Ovary (tissue), 3 donors: ENCODE measurements at regions not wholly inside any gene's neighbourhood (a gene's known extent, or its start where the extent isn't known, plus 50 kb on each side); places are given as distances from the start of the nearest gene placed in this dataset.

ENCODE experiments used
- POLR2A ChIP-seq: fragments of 450-650 bp; IDR thresholded peaks from one replicate; pipeline ENCODE4 v1.6.1; 2017; ENCODE audit warnings: antibody characterized with exemption, mild to moderate bottlenecking, moderate library complexity
- TF ChIP-seq, protein P1 (sequence below), 3 donors: fragments of 450-650 bp in 2 of 3; fragments of 200-600 bp in 1 of 3; IDR thresholded peaks; one replicate each; pipeline versions ENCODE4 v1.5.1 to v1.8.0; 2016 to 2022; ENCODE audit warnings: antibody characterized with exemption in 3 of 3, mild to moderate bottlenecking in 1 of 3
- donor health status: DM: no; HTN: no; CAD: no.

DNA sequence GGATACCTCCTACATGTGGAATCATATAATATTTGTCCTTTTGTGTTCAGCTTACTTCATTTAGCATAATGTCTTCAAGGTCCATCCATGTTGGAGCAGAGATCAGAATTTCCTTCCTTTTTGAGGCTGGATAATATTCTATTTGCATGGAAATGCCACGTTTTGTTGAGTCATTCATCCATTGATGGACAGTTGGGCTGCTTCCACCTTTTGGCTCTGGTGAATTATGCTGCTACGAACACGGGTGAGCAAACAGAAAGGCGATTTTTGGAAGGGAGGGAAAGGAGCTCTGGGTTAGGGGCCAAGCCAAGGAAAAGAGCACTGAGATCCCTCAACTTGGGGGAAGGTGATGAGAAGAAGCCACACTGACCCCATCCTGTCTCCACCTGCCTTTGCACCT, 260.5 kb downstream of the TNS1 start:
- TF ChIP-seq, protein P1, sequence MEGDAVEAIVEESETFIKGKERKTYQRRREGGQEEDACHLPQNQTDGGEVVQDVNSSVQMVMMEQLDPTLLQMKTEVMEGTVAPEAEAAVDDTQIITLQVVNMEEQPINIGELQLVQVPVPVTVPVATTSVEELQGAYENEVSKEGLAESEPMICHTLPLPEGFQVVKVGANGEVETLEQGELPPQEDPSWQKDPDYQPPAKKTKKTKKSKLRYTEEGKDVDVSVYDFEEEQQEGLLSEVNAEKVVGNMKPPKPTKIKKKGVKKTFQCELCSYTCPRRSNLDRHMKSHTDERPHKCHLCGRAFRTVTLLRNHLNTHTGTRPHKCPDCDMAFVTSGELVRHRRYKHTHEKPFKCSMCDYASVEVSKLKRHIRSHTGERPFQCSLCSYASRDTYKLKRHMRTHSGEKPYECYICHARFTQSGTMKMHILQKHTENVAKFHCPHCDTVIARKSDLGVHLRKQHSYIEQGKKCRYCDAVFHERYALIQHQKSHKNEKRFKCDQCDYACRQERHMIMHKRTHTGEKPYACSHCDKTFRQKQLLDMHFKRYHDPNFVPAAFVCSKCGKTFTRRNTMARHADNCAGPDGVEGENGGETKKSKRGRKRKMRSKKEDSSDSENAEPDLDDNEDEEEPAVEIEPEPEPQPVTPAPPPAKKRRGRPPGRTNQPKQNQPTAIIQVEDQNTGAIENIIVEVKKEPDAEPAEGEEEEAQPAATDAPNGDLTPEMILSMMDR (IDR thresholded peaks at IDR 0.05): no peak
- no peak for TF ChIP-seq POLR2A
